Stimulated activated CD8-positive, alpha-beta memory T cell treated with anti-CD3 and anti-CD28 coated beads, Interleukin-15, amount 100 ng/mL, for 1 hour (primary cell): ENCODE measurements at regions not wholly inside any gene's neighbourhood (a gene's known extent, or its start where the extent isn't known, plus 50 kb on each side); places are given as distances from the start of the nearest gene placed in this dataset.
"Not testable (repeated sequence)": the region's sequence is repeated elsewhere in the genome, so short reads cannot be mapped to it uniquely, and the experiment has no call there.

Experiments used
- DNase-seq: peaks from one replicate; pipeline ENCODE4 v3.0.0-alpha.2; 2020; ENCODE audit warnings: low read depth

DNA sequence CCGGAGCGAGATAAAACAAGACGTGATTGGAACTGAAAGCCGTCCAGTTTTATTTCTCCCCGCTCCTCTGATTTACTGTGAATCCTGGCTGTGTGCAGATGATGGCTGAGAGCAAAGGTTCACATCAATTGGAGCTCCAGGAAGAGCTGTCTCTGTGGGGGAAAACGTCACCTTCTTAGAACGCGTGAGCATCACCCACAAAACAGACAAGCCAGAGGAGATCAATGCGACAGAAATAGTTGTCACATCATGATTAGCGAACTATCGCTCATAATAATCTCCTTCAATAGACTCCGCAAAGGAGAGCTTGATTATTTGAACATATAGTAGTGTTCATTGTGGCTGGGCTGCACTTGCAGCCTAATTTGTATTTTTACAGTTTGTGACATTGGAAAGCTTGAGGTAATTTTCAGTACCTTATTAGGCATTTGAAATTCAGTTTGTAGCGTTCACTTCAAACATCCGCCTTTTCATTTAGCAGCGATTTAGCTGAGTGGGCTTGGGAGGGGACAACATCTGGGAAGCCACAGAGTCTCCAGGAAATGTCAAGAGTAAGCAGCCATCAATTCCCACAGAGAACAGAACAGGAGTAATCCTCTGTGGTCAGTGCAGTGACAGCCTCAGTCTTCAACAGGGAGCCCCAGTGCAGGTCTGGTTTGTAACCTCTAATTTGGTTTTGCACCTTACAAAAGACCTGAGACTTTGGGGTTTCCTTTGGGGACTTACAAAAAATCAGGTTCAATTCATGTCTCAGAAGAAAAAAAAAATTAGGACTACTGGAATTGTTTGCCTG lies 276.8 kb upstream of the PFKP start:
- no peak for DNase-seq

DNA sequence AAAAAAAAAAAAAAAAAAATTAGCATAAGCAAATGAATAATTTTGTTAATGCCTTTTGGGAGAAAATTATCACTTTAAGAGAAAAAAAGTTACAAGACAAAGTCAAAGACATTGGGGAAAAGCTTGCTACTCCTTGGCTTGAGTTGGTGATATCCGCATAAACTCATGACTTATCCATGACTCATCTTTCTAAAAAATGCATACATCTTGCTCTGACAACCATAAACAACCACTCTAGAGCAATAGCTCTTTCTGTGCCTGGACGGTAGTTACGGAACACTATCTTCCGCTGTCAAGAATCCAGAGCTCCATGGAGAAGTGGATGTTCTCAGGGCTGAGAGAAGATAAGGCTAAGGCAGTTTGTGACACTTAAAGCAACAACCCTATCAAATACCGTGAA lies 281.1 kb upstream of the PFKP start:
- DNase-seq, result no peak

DNA sequence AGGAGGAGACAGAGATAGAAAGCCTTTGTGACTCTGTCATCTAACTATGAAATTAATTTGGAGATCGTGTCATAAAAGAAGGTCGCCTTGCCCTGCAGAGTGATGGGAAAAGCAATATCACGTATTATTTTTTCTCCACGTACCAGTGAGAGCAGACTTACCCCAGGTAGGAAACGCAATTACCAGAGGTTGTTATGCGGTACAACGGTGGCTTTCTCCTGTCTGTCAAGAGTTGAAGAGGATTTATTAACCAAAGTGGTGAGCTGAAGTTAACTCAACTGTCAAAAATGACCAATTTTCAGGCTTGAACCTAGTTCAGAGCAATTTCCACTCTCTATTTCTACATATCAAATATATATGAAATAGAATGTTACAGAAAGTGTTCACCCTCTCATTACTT lies 282.6 kb upstream of the PFKP start:
- no peak for DNase-seq

DNA sequence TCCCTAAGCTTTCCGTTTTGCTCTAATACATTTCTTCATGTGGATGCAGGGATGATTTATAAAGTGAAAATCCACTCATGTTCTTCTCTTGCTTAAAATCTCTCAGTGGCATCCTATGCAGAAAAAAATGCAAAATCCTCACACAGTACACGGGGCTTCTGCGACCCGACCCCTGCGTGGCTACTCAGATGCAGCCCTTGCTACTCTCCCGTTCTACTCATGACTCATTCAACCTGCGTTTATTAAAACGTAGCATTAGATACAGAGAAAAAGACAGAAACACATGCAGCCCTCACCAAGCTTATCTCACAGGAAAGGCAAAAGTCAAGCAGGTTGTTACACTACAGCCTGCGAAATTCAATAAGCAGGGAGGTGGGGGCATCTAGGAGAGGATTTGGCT lies 284.4 kb upstream of the PFKP start:
- no peak for DNase-seq

DNA sequence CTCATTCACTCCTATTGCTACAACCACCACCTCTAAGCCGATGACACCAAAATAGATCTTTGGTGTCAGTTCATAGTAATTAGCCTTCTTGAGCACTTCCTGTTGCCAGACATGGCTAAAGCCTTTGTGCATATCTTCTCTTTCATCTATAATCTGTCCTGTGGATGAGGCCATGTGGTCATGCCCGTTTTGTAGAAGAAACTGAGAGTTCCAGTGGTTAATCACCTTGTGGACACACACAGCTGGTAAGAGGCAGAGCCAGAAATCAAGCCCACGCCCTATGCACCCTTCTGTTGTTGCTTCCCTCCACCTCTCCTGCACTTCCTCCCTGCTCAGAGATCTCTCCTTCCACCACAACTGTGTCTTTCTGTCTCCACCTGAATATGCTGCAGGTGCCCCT lies 285.1 kb upstream of the PFKP start:
- DNase-seq, result no peak

DNA sequence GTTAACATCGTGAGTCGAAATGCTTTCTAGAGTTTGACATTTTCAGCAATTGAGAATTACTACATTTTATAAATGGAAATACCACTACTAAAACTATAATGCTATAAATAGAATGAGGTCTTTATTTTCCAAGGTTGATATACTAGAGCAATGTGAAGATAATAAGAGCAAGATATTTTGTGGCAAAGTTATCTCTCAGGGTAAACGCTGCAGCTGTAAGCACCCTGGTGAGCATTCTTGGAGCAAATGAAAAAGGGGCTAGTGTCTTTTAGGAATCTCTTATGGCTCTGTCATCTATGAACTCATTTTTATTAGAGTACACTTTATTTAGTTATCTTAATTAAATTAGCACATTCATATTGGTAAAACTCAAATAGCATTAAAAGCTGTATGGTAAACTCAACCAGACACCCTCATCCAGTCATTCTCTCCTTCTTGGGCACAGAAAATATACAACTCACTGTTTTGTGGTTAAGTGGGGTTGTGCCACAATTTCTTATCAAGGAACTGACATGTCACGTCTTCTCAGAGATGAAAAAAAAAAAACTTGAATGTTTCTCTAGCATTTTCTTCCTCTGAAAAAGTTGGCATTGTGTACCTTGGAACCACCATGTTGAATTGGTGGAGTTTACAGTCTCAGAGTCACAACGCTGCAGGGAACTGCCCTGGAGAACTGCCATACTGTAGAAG lies 289.5 kb upstream of the PFKP start:
- no peak for DNase-seq

DNA sequence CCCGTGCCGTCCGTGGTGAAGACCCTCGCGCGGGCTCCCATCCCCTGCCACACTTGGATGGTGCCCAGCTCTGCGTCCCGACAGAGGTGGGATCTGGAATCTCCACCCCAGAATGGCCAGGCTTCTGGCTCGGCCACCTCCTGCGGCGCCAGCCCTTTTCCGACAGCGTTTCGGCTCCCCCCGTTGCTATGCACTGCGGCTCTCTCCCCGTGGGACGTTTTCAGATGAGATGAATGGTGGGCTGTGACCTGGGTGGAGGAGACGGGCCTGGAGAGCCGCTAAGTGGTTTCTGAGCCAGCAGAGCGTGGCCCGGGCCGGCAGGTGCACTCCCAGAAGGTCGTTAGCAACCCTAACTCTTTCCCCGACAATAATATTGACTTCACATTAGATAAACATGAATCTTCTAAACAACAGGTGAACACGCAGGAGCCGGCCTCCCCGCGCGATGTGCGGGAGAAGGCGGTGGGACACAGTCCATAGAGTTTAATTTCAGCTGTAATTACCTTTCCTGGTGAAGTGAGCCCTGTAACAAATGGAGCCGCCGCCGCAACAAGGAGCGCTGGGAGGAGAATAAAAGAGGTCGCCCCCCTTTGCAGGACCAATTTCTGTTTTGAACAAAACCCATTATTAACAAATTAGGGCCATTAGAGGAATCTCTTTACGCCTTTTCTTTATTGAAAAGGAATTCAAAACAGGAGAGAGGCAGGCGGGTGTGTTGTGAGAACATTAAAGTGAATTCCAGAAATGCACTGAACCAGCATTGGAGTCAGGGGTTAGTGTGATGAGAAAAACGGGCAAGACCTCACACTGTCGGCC lies 294.3 kb upstream of the PFKP start:
- DNase-seq, result no peak

DNA sequence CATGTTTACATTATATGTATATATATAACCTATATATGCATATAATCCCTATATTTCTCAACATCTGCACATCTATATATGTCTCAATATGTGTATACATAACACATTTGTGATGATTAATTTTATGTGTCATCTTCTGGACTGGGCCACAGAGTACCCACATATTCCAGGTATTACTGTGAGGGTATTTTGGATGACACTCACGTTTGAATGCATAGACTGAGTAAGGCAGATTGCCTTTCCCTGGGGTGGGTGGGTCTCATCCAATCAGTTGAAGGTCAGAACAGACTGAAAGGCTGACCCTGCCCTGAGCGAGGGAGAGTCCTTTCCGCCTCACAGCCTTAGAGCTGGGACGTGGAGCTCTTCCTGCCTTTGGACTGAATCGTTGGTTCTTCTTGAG lies 295.2 kb upstream of the PFKP start:
- DNase-seq, result no peak

DNA sequence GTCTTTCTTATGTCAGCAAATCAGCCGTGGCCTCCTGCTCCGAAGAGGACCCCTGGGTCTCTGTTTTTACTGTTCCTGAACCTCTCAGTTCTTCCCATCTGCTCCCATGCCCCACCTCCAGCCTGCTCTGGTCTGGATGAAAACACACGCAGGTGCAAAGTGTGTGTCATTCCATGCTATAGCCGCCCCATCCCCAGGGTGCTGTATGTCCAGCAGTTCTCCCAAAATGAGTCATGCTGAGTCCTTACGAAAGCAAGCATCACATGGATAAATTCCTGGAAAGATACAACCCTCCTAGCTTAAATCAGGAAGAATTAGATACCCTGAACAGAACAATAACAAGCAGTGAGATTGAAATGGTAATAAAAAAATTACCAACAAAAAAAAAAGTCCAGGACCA lies 300.1 kb upstream of the PFKP start:
- DNase-seq, result not testable (repeated sequence)

DNA sequence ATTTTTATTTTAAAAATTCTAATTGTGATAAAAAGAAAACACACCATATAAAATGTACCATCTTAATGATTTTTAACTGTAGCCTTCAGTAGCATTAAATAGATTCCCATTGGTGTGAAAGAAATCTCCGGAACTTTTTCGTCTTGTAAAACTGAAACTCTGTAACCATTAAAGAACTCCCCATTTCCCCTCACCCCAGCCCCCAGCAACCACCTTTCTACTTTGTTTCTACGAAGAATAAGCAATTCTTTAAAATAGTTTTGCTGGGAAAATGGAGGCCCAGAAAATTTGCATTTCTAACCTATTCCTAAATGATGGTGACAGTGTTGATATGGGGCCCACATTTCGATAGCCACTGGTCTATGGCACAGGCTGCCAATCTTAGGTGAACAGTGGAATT lies 305.4 kb upstream of the PFKP start:
- no peak for DNase-seq

DNA sequence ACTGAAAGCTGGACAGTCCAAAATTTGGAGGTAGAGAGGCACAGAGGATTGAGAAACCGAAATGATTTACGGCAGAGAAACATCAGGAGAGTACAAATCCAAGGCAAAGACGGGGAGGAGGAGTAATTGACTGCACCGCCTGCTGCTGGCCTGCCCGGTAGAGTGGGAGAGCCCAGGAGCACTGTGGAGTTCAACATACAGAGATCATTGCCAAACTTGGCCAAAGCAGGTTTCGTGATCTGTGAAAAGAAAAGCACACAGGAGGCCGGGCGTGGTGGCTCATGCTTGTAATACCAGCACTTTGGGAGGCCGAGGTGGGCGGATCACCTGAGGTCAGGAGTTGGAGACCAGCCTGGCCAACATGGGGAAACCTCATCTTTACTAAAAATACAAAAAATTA lies 306.0 kb upstream of the PFKP start:
- DNase-seq, result no peak

DNA sequence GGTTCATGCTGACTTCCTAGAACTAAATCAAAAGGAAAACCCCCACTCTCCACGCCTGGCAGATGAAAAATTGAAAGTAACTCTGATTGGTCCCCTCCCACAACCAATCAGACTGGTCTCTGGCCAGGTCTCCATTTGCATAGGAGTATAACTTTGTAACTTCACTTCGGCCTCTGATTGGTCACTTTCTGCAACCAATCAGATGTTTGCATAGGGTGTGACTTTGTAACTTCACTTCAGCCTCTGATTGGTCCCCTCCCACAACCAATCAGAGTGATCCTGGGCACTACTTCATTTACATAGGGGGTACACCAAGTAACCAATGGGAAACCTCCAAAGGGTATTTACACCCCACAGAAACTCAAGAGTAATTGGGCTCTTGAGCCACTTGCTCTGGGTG lies 306.6 kb upstream of the PFKP start:
- no peak for DNase-seq

DNA sequence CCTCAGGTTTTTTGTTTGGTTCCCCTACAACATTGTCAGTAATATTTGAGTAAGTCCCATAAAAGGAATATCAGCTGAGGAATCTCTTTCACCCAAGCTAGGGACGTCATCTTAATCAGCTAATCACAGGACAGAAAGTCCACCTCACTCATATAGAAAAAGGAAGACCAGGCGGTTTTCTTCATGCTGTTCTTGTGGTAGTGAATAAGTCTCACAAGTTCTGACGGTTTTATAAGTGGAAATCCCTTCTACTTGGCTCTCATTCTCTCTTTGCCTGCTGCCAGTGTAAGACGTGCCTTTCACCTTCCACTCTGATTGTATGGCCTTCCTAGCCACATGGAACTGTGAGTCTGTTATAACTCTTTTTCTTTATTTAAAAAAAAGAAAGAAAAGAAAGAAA lies 308.1 kb upstream of the PFKP start:
- DNase-seq, result no peak

DNA sequence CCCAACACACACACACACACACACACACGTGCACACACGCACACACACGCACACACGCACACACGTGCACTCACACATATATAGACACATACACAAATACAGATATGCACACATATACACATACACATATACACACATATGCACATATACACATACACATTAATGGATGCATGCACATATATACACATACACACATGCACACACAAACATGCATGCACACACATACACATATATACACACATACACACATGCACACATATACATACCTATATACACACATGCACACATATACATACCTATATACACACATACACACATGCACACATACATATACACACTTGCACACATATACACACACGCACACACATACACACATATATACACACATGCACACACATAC lies 312.4 kb upstream of the PFKP start:
- no peak for DNase-seq

DNA sequence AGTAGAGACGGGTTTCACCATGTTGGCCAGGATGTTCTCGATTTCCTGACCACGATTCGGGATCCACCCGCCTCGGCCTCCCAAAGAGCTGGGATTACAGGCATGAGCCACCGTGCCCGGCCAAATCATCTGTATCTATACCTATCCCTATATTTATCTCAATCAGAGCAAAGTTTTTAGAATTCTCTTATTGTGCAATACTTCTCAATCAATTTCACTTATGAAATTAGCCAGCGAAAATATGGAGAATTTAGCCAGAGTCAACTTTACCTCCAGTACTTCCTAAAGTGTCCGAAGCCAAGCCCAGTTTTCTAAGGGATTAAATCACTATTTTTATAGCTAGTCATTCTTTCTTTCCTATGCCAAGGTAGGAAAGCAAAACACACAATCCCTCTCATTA lies 319.1 kb upstream of the PFKP start:
- DNase-seq, result no peak

DNA sequence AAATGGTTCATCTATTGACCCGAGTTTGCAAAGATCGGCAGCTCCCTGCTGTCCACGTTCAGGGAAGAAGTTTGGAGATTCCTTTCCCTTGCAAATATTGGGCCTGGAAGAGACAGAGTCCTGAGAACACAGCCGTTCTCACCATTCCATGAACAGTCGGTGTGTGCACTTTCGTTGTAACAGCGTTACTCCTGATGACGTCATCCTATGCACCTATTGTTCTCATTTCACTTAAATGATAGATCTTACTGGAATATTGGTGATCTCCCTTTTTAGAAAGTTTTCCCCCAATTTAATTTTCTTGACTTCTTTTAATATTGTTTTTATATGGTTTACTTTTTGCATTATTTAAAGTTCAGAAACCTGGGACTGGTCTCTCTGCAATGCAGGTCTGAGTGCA lies 320.7 kb upstream of the PFKP start:
- no peak for DNase-seq

DNA sequence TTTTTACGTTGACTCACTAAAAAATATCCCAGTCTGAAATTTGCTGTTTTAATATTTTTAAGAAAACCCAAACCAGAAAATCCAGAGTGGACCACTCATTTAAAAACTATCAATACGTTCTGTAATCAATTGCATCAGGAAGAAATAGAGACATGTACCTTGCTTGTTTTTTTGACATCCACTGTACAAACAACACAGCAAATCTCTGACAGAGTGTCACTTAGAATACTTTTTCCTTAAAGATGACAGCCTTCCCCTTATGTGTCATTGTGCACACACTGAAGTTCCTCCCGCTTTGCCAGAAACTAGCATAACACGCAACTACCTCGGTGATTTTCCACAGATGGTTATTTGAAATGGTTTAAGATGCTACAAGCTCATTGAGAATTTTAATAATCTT lies 321.7 kb upstream of the PFKP start:
- DNase-seq, result no peak

DNA sequence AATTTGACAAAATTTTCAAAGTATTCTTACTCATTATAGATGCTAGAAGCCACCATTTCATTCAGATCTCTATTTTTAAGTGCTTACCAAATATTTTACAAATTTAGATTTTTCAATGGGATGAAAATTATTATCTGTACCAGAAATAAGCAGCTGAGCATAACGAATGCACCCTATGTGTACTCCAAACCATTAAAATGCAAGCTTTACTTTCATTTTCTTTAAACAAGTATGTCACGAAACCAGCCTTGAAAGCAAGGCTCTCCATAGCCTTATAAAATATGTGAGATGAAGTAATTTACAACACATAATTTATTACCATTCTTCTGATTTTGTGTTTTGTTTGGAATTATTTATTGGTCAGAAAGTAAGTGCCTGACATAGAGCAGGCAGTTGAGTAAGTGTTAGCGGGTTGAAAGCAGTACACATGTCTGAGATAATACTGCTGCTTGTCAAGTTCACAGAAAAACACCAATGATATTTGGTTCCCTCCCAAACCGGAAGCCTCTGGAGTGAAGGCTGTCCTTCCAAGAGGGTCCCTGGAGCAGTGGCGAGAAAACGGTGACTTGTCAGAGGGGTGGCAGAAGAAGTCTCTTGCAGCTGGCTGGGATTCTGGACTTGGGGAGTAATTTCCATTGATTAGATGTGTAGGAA lies 322.7 kb upstream of the PFKP start:
- no peak for DNase-seq

DNA sequence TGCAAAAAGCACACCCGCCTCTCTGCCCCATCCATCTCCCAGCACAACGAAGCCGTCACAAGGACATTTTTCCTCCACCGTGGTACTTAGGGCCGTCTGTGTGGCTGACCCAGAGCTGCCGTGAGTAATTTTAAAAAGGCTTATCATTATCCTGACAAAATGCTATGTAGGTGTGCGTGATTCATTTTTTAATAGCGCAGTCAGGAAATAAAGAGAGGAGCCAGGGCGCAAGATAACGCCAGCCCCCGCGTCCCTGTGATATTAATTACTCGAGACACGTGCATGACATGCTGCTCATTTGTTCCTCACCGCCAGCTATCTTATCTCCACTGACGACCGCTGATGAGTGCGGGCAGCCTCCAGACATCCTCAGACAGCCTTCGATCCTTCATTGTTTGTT lies 332.7 kb upstream of the PFKP start:
- no peak for DNase-seq

DNA sequence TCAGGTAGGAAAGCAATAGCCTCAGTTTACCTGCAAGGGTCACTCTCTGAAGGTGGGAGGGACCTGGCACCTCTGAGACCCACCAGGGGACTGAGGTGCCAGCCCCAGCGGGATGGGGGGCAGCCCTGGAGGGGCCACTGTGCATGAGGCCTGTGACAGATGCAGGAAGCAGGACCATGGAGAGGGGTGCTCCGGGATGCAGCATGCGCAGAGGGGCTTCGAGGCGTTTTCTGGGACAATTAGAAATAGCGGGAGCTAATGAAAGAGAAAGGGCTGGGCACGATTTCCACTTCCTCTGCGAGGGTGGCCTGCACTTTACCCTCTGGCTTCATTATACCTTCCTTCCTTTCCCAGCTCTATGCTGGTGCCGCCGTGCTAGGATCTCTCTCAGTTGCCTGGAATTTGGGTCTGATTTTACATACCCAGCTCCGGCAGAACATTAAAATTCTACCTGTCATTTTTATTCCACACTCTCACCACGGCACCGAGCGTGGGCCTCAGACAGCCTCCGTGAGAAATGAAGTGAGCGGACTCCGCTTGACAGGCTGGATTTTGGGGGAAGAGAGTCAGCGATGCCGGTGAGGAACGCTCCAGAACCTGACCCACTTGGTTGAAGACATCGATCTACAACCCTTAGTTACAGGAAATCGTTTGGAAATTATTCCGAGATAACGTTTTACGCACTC lies 333.9 kb upstream of the PFKP start:
- DNase-seq, result no peak

DNA sequence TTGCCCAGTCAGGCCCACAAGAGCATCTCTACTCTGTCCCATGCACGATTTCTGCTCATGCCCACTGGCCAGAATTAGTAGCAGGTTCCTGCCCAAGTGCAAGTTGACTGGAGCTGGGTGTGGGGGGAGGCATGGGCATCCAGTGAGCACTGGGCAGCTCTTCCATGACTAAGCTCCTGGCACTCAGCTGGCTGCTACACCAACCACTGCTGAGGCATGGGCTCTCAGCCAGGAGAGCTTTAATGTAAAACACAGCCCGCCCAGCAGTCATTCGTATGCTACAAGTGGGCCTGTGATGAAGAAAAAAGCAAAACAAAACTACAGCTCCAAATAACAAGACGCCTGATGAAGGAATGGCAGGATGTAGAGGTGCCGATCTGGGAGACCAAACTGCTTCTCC lies 335.4 kb upstream of the PFKP start:
- DNase-seq, result no peak

DNA sequence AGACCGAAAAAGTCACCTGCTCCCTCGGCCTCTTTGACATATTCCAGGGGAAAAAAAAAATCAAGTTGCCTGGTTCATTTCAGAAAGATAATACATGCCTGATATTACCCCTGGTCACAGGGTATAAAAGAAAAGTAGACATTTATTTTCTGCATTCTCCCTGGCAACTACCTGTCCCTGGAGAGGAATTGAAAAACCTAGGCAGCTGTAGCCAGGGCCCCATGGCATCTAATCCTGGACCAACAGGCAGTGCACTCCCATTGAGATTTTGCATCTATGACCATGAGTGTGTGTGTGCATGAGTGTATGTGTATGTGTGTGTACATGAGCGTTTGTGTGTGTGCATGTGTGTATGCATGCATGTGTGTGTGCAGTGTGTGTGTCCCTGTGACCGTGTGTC lies 338.2 kb upstream of the PFKP start:
- no peak for DNase-seq
